LNCAP (cell line): ENCODE measurements at regions not wholly inside any gene's neighbourhood (a gene's known extent, or its start where the extent isn't known, plus 50 kb on each side); places are given as distances from the start of the nearest gene placed in this dataset.

Source experiments
- TF ChIP-seq, protein P1 (sequence below): fragments of 450-650 bp; IDR thresholded peaks from 2 replicates; pipeline ENCODE4 v1.5.1; 2017; ENCODE audit warnings: mild to moderate bottlenecking

DNA sequence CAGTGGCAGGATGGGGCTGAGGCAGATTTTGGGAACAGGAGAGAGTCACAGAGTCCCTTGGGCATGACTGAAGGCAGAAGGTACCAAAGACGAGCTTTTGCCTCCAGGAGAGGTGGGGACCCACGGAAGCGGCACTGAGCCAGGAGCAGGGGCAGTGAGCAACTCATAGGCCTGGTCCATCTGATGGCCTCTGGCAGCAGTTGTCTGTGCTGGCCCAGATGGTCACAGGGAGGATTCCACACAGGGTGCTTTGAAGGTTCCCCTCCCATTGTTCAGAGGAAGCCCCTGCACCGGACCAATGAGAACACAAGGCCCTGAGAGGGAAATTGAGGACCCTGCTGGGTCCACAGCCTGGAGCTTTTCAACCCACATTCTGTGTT is 360.3 kb upstream of the TNRC6C start:
- TF ChIP-seq, protein P1, sequence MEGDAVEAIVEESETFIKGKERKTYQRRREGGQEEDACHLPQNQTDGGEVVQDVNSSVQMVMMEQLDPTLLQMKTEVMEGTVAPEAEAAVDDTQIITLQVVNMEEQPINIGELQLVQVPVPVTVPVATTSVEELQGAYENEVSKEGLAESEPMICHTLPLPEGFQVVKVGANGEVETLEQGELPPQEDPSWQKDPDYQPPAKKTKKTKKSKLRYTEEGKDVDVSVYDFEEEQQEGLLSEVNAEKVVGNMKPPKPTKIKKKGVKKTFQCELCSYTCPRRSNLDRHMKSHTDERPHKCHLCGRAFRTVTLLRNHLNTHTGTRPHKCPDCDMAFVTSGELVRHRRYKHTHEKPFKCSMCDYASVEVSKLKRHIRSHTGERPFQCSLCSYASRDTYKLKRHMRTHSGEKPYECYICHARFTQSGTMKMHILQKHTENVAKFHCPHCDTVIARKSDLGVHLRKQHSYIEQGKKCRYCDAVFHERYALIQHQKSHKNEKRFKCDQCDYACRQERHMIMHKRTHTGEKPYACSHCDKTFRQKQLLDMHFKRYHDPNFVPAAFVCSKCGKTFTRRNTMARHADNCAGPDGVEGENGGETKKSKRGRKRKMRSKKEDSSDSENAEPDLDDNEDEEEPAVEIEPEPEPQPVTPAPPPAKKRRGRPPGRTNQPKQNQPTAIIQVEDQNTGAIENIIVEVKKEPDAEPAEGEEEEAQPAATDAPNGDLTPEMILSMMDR, result no peak

DNA sequence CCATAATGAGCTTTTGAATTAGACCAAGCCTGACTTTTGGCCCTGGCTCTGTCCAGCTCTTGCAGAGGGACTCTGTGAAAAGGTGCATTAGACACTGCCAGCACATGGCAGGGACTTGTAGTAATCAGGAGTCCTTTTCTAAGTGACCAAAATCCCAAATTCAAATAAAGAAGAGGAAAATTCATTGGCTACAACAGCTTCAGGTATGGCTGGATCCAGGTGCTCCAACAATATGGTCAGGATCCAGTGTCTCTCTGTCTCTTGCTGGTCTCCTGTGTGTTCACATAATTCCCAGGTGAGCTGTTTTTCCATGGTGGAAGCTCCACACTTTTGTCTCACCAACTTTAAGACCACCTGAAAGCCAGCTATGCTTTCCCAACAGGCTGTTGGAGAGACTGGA is 358.8 kb upstream of the TNRC6C start:
- TF ChIP-seq, protein P1, result no peak

DNA sequence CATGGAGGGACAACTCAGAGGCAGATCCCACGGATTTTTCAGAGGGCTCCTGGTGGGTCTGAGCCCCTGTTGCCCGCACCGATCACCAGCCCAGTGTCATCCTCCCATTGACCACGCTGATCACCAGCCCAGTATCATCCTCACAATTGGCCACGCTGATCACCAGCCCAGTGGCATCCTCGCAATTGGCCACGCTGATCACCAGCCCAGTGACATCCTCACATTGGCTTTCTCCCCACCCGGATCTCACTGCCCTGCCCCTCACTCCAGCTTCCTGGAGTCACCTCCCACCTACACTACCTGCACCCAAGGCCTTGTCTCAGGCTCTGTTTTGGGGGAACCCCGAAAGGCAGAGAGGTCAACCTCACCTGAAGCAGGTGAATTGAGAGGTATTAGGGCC is 358.2 kb upstream of the TNRC6C start:
- TF ChIP-seq, protein P1, result no peak

DNA sequence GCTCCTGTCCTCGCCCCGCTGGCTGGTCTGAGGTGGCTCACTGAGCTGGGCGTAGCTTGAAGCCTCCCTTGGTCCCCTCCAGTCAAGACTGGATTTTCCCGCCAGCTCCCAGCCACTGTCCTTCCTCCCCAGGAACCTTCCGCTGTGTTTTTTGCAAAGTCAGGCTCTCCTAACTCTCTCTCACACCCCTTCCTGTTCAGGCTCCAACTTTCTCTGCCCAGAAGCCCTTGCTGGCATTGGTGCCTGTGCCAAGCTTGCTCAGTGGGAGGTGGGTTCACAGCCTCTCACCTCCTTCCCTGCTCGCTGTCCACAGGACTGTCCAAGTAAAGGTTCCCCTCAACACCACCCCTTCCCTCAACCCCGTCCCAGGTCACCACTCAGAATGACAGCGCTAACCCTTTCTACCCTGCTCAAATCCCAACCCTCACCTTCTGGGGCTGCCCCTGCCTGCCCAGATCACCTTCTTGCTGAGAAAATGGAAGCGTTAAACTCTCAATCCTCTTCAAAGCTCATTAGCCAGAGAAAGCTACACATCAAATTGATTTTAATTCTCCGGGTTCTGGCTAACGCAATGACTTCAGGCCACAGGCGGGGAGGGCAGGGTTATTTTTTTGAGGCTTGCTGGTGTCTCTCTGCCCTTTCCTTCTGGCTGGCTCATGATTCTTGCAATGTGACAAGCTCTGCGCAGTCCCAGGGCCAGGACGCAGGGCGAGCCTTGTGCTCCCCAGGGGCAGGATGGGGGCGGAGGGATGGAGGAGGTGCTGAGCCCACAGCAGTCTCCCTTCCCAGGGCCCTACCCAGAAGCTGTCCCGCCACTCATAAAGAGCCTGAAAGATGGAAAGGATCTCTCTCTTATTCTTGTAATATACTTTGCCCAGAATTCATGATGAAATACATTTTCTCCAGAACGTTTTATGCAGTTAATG is 357.2 kb upstream of the TNRC6C start:
- TF ChIP-seq, protein P1, result no peak

DNA sequence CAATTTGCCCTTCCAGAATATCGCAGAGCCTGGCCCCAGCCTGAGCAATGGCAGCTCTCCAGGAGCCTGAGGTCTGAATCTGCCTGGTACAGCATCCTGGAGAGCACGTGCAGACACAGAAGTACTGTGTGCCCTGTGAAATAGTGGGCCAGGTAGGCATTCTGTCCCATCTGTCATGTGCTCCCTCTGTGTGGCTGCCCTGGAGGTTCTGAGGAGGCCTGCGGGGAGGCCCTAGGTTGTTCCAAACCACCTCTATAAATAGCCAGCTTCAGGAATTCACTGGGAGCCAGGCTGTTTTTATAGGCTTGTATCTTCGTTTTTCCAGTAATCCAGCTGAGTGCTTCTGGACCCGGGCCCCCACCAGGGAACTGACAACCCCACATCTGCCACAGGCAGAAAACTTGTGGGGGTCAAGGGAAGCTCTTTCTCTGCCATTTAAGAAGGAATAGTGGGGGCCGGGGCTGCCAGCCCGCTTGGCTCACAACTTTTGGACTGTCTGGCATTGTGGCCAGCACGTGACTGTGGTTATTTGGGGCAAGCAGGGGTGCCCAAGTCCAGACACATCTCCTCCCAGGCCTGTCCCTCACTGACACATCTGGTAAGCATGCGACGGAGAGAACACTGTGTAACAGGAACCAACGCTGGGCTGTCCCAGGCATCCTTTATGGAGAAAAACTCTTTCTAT is 356.3 kb upstream of the TNRC6C start:
- TF ChIP-seq, protein P1, result no peak

DNA sequence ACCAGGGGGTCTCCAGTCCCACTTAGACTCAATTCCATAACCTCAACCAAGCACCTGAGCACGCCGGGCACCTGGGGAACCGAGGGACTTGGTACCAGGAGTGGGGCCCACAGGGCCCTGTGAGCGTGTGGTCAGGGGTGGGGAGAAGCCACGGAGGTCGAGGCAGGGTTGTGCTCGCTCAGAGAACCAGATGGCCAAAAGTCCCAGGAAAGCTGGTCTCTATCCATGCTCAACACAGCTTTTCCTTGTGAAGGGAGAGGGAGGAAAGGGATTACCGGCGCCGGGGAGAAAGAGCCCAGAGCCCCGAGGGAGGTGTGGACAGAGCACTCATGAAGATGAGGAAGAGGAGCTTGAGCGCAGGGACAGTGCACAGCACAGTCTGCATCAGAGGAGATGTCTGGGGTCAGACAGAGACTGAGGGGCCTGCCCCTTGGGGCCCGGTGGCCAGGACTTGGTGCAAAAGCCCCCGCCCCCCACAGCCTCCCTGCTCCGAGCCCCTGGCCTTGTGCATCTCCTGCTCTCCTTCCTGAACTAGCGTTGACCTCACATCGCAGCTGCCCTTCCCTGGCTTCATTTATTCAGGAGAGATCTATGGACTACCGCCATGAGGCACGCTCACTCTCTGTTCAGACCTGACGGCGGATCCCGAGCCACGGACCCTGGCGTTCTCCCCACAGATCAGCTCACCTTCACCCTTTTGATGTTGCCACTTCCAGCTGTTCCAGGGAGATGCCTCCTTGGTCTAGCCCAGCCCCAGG is 355.4 kb upstream of the TNRC6C start:
- TF ChIP-seq, protein P1, result no peak

DNA sequence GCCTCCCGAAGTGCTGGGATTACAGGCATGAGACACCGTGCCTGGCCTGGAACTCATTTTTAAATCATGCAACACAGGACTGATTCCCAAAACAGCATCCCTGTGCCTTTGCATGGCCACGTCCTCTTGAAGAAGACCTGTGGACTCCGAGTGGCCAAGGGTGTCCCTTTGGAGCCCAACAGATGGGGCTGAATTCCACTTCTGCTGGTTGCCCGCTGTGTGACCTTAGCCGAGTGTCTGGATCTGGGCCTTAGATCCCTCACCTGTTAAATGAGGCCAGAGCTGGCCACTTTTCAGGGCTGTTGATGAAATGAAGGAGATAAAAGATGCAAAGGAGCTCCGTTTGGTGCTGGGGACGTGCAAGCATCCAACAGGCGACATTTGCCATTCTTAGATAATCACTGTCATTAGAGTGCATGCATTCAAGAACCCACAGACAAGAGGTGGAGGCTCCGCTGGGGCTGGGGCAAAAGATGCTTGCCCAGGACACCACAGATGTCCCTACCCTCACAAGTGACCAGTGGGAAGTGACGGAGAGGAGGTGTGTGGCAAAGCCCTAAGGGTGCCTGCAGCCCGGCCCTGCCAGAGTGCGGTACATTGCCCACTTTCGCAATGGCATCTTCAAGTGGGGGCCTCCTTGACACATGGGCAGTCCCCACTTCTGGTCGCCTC is 354.1 kb upstream of the TNRC6C start:
- TF ChIP-seq, protein P1, result no peak
